SKM-1 (cell line): ENCODE measurements at regions not wholly inside any gene's neighbourhood (a gene's known extent, or its start where the extent isn't known, plus 50 kb on each side); places are given as distances from the start of the nearest gene placed in this dataset.
"Not testable (repeated sequence)": the region's sequence is repeated elsewhere in the genome, so short reads cannot be mapped to it uniquely, and the experiment has no call there.

ENCODE experiments used
- DNase-seq: peaks from one replicate; lab custom pipeline; 2025; ENCODE audit not compliant: unreplicated experiment; lab: John Stamatoyannopoulos, UW

GRCh38 chr1:178606839-178607238 is 93.9 kb downstream of the TEX35 start:
- DNase-seq = no peak

- peak; percentile 17 for DNase-seq
These were observed 95.0 kb downstream of the TEX35 start for GRCh38 chr1:178607718-178608408.

GRCh38 chr1:178609015-178609414 is 96.1 kb downstream of the TEX35 start:
- DNase-seq = no peak

GRCh38 chr1:178610690-178611410 is 97.9 kb downstream of the TEX35 start:
- not testable (repeated sequence) for DNase-seq

- no peak for DNase-seq
These were observed 99.4 kb downstream of the TEX35 start for GRCh38 chr1:178612261-178612660.

- no peak for DNase-seq
These were observed 100.5 kb downstream of the TEX35 start for GRCh38 chr1:178613271-178613945.

GRCh38 chr1:178614286-178614685 is 101.4 kb downstream of the TEX35 start:
- DNase-seq = no peak

- no peak for DNase-seq
These were observed 105.8 kb upstream of the RALGPS2 start for GRCh38 chr1:178619042-178619927.

GRCh38 chr1:178620584-178621475 is 104.2 kb upstream of the RALGPS2 start:
- DNase-seq = no peak

- no peak for DNase-seq
These were observed 103.2 kb upstream of the RALGPS2 start for GRCh38 chr1:178621822-178622221.

- no peak for DNase-seq
These were observed 99.3 kb upstream of the RALGPS2 start for GRCh38 chr1:178625695-178626094.

GRCh38 chr1:178627037-178627436 is 98.0 kb upstream of the RALGPS2 start:
- no peak for DNase-seq

- DNase-seq = no peak
These were observed 96.3 kb upstream of the RALGPS2 start for GRCh38 chr1:178628637-178629251.

GRCh38 chr1:178629252-178630154 is 95.5 kb upstream of the RALGPS2 start:
- DNase-seq = no peak

GRCh38 chr1:178630417-178630816 is 94.6 kb upstream of the RALGPS2 start:
- no peak for DNase-seq

GRCh38 chr1:178632653-178633052 is 92.4 kb upstream of the RALGPS2 start:
- DNase-seq = no peak

- no peak for DNase-seq
These were observed 92.0 kb upstream of the RALGPS2 start for GRCh38 chr1:178633056-178633455.

GRCh38 chr1:178634445-178634844 is 90.6 kb upstream of the RALGPS2 start:
- no peak for DNase-seq

- DNase-seq = no peak
These were observed 87.2 kb upstream of the RALGPS2 start for GRCh38 chr1:178637841-178638240.
